Panc1 (cell line): ENCODE measurements at regions not wholly inside any gene's neighbourhood (a gene's known extent, or its start where the extent isn't known, plus 50 kb on each side); places are given as distances from the start of the nearest gene placed in this dataset.

ENCODE experiments used
- ATAC-seq: fragments of 200-7000 bp; cut with Tn5 transposase; 2 replicates; pipeline ENCODE4 v1.9.1; 2020; ENCODE audit warnings: mild to moderate bottlenecking, moderate library complexity
- BruUV-seq: library from RNA; stranded (reverse); fragments of 400-500 nt; replicated peaks from 2 replicates; lab custom pipeline; 2021; lab: Mats Ljungman, UMichigan
- CTCF ChIA-PET: fragments of 300-600 bp; sonication (Branson Sonifier 250); formaldehyde crosslinking; loops from one replicate; lab custom pipeline; 2022; ENCODE audit warnings: antibody characterized with exemption; lab: Charles Lee
- POLR2A ChIA-PET: fragments of 300-600 bp; sonication (Branson Sonifier 250); formaldehyde crosslinking; loops from one replicate; lab custom pipeline; 2022; ENCODE audit warnings: antibody characterized with exemption; lab: Charles Lee
- DNase-seq: peaks from one replicate; pipeline ENCODE4 v3.0.0-alpha.2; 2010; ENCODE audit warnings: low read depth, low spot score
- H3K27ac ChIP-seq: 2 replicates; pipeline ENCODE4 v1.5.1; 2011; ENCODE audit warnings: mild to moderate bottlenecking, low read length, inconsistent platforms
- H3K27me3 ChIP-seq: fragments of 200-500 bp; sonication (Bioruptor generic); 2 replicates; pipeline ENCODE4 v1.6.0; 2014; ENCODE audit warnings: low read length, inconsistent platforms; ENCODE audit not compliant: control insufficient read depth, insufficient read depth
- H3K36me3 ChIP-seq: fragments of 200-500 bp; sonication (Bioruptor generic); 2 replicates; pipeline ENCODE4 v1.5.1; 2014; ENCODE audit warnings: inconsistent platforms, mild to moderate bottlenecking, low read length, moderate library complexity; ENCODE audit not compliant: control insufficient read depth, insufficient read depth
- H3K4me1 ChIP-seq: 2 replicates; pipeline ENCODE4 v1.5.1; 2011; ENCODE audit warnings: inconsistent platforms, mild to moderate bottlenecking, low read length, moderate library complexity; ENCODE audit not compliant: control insufficient read depth, insufficient read depth
- H3K4me3 ChIP-seq, 2 experiments: 2 replicates each; pipeline ENCODE4 v1.5.1; 2011 to 2012; ENCODE audit warnings: low read depth in 2 of 2, low read length in 2 of 2, mild to moderate bottlenecking in 2 of 2, inconsistent platforms in 1 of 2, moderate library complexity in 1 of 2
- H3K9me3 ChIP-seq: fragments of 200-500 bp; sonication (Bioruptor generic); 2 replicates; pipeline ENCODE4 v1.5.1; 2014; ENCODE audit warnings: low read depth, mild to moderate bottlenecking, inconsistent platforms, low read length, moderate library complexity; ENCODE audit not compliant: control insufficient read depth, insufficient read depth
- POLR2AphosphoS5 ChIP-seq: IDR thresholded peaks from 2 replicates; pipeline ENCODE4 v1.6.1; 2012; ENCODE audit warnings: mild to moderate bottlenecking, low read depth, low read length, moderate library complexity
- SIN3A ChIP-seq: IDR thresholded peaks from 2 replicates; pipeline ENCODE4 v1.6.1; 2012; ENCODE audit warnings: low read depth, mild to moderate bottlenecking, low read length, moderate library complexity, borderline replicate concordance; ENCODE audit not compliant: insufficient read depth
- TCF7L2 ChIP-seq: IDR thresholded peaks from 2 replicates; pipeline ENCODE4 v1.6.1; 2011; ENCODE audit warnings: mild to moderate bottlenecking, low read depth, low read length, inconsistent platforms
- in situ Hi-C: cut with HindIII; loops from 2 replicates; pipeline ENCODE4 v1.10.0; 2016; ENCODE audit warnings: low sequenced_read_pairs, low pct_unique_long_range_greater_than_20kb
- intact Hi-C: fragments of 100-400 bp; cut with micrococcal nuclease; formaldehyde crosslinking; loops from one replicate; pipeline ENCODE4 v1.10.0; 2022; ENCODE audit not compliant: unreplicated experiment
- TF ChIP-seq, protein P1 (sequence below), 2 experiments: IDR thresholded peaks; 2 replicates each; pipeline ENCODE4 v1.6.1; 2011 to 2012; ENCODE audit warnings: low read depth in 2 of 2, control low read depth in 1 of 2, low read length in 1 of 2, mild to moderate bottlenecking in 1 of 2, moderate library complexity in 1 of 2; ENCODE audit not compliant: insufficient read depth in 1 of 2
- TF ChIP-seq, protein P2 (sequence below): fragments of 450-650 bp; IDR thresholded peaks from 2 replicates; pipeline ENCODE4 v1.5.1; 2017; ENCODE audit warnings: mild to moderate bottlenecking

DNA sequence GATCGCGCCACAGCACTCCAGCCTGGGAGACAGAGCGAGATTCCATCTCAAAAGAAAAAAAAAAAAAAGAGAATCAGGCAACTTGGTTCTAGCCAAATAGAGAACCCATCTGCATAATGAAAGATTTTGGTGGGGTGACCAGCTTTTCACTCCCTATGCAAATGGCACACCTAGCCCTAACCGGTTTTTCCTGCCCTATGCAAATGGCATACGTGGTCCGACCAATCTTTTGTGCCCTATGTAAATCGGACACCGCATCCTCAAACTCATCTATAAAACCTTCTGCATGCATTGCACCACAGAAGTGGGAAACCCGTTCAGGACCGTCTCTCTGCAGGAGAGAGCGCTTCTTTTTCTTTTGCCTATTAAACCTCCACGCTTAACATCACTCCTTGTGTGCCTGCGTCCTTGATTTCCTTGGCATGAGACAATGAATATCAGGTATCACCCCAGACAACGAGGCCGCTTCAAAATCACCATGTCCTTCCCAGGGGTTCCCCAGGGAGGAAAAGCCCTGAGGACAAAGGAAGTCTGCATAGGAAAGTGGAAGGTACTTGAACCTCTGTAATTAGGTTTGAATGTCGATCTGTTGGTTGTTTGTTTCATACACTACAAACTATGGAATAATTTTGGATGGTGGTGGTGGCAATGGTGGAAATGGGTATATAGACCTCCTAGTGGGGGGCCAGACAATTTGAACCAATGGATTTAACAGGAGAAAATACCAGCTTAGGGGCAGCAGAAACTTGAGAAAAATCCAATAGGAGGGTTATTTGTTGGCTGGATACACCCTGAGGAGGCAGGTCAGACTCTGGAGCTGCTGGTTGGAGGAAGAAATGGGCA, 396.2 kb downstream of the TYW1 start:
- H3K4me1 ChIP-seq, result no peaks in the 10 kb centered on the region
- no peak for DNase-seq

DNA sequence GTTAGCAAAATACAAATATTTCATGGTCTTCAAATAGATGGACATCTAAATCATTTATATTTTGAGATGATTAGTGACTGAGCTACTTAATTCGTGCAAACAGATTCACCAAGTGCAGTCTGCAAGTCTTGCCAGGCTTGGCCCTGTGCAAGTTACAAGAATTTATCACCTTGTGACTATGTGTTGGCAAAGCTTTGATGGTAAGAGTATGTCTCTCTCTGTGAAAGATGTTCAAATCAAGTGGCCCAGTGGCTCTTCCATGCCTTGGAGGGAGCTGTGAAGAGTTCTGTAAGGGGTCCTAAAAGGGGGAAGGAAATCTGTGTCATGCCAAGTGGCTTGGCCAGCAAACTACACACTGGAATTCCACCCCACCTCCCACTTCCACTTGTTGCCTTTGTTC, 397.3 kb downstream of the TYW1 start:
- TF ChIP-seq, protein P1, sequence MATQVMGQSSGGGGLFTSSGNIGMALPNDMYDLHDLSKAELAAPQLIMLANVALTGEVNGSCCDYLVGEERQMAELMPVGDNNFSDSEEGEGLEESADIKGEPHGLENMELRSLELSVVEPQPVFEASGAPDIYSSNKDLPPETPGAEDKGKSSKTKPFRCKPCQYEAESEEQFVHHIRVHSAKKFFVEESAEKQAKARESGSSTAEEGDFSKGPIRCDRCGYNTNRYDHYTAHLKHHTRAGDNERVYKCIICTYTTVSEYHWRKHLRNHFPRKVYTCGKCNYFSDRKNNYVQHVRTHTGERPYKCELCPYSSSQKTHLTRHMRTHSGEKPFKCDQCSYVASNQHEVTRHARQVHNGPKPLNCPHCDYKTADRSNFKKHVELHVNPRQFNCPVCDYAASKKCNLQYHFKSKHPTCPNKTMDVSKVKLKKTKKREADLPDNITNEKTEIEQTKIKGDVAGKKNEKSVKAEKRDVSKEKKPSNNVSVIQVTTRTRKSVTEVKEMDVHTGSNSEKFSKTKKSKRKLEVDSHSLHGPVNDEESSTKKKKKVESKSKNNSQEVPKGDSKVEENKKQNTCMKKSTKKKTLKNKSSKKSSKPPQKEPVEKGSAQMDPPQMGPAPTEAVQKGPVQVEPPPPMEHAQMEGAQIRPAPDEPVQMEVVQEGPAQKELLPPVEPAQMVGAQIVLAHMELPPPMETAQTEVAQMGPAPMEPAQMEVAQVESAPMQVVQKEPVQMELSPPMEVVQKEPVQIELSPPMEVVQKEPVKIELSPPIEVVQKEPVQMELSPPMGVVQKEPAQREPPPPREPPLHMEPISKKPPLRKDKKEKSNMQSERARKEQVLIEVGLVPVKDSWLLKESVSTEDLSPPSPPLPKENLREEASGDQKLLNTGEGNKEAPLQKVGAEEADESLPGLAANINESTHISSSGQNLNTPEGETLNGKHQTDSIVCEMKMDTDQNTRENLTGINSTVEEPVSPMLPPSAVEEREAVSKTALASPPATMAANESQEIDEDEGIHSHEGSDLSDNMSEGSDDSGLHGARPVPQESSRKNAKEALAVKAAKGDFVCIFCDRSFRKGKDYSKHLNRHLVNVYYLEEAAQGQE (IDR thresholded peaks at IDR 0.05; ENCODE audit: insufficient read depth in 1 of 2, low read depth in 2 of 2, low read length in 1 of 2), result no peak
- TF ChIP-seq POLR2AphosphoS5 (no peak), SIN3A (no peak), TCF7L2 (no peak)
- TF ChIP-seq, protein P2, sequence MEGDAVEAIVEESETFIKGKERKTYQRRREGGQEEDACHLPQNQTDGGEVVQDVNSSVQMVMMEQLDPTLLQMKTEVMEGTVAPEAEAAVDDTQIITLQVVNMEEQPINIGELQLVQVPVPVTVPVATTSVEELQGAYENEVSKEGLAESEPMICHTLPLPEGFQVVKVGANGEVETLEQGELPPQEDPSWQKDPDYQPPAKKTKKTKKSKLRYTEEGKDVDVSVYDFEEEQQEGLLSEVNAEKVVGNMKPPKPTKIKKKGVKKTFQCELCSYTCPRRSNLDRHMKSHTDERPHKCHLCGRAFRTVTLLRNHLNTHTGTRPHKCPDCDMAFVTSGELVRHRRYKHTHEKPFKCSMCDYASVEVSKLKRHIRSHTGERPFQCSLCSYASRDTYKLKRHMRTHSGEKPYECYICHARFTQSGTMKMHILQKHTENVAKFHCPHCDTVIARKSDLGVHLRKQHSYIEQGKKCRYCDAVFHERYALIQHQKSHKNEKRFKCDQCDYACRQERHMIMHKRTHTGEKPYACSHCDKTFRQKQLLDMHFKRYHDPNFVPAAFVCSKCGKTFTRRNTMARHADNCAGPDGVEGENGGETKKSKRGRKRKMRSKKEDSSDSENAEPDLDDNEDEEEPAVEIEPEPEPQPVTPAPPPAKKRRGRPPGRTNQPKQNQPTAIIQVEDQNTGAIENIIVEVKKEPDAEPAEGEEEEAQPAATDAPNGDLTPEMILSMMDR, result no peak
- intact Hi-C loops (no loop called here), in situ Hi-C loops (no loop called here)
- no TSS peak for BruUV-seq
- no peaks in the 10 kb centered on the region for H3K4me1 ChIP-seq
- no peak overlapping the region for H3K27ac ChIP-seq
- H3K27me3 ChIP-seq, result peaks cover 2% of the 10 kb centered on the region; the same call in 1 of the 2 replicates
- DNase-seq (no peak), ATAC-seq (no peak)
- POLR2A ChIA-PET, result interaction anchor here (0.8 kb wide), 1 partner anchor 208 kb away, joined by 3 read pairs; no protein-coding TSS in a partner anchor
- CTCF ChIA-PET, result no interaction called here
- H3K36me3 ChIP-seq, result no peaks in the 10 kb centered on the region
- no peaks in the 10 kb centered on the region for H3K9me3 ChIP-seq
- H3K4me3 ChIP-seq, result no peak overlapping the region

More for the DNA sequence above, 396.2 kb downstream of the TYW1 start:
- in situ Hi-C loops, result no loop called here
- ATAC-seq, result no peak
- BruUV-seq, result no TSS peak
- Histone ChIP-seq H3K4me3 (no peak overlapping the region), H3K36me3 (no peaks in the 10 kb centered on the region), H3K27ac (no peak overlapping the region), H3K27me3 (peaks cover 2% of the 10 kb centered on the region; the same call in 1 of the 2 replicates), H3K9me3 (no peaks in the 10 kb centered on the region)
- intact Hi-C loops, result no loop called here
- TF ChIP-seq TCF7L2, result no peak
- TF ChIP-seq, protein P2, result no peak
- no peak for TF ChIP-seq SIN3A
- no peak for TF ChIP-seq POLR2AphosphoS5
- TF ChIP-seq, protein P1 (IDR thresholded peaks at IDR 0.05; ENCODE audit: insufficient read depth in 1 of 2, low read depth in 2 of 2, low read length in 1 of 2), result no peak
- POLR2A ChIA-PET, result no interaction called here
- CTCF ChIA-PET, result no interaction called here
